DMS79 treated with DMSO at 0.1 percent for 48 hours (cell line): ENCODE measurements at regions not wholly inside any gene's neighbourhood (a gene's known extent, or its start where the extent isn't known, plus 50 kb on each side); places are given as distances from the start of the nearest gene placed in this dataset.
A peak's percentile ranks its signal among the peaks of the same experiment; 100 is the strongest.
"Not testable (repeated sequence)": the region's sequence is repeated elsewhere in the genome, so short reads cannot be mapped to it uniquely, and the experiment has no call there.

Experiments used
- DNase-seq: peaks from one replicate; lab custom pipeline; 2025; lab: John Stamatoyannopoulos, UW

GRCh38 chr2:239648607-239649006 lies 247.8 kb upstream of the HDAC4 start:
- no peak for DNase-seq

- no peak for DNase-seq
Measured at GRCh38 chr2:239647052-239647819, 246.4 kb upstream of the HDAC4 start.

DNA sequence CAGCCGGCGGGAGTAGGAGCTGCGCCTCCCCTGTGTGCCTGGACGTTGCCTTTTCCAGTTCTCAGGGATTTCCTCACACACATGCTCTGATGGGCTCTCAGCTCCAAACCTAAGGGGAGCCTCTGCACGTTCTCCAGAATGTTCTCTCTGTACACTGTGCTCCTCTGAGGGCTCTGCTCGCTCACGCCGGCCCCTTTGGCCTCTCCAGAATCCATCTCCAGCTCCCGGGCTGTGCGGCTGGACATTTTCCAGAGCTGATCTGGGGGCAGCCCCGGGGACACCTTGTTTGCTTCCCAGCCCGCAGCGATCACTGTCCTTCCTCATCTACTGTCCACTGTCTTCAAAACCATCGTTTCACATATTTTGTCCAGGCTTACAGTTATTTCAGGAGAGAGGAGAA lies 245.4 kb upstream of the HDAC4 start:
- no peak for DNase-seq

- not testable (repeated sequence) for DNase-seq
Measured at GRCh38 chr2:239644594-239644993, 243.8 kb upstream of the HDAC4 start.

DNA sequence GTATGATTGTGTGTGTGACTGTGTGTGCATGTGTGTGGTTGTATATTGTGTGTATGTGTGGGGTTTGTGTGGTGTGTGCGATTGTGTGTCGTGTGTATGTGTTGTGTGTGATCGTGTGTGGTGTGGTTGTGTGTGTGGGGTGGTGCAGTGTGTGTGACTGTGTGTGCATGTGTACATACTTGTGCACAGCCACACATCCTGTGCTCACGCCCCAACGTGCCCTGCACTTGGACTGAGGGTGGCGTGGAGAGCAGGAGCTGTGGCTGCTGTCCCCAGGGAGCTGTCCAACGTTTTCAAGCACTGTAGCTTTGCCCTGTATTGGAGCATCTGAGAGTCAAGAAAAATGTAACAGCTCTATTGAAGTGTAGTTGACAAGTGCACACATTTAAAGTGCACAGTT lies 243.2 kb upstream of the HDAC4 start:
- DNase-seq, result no peak

DNA sequence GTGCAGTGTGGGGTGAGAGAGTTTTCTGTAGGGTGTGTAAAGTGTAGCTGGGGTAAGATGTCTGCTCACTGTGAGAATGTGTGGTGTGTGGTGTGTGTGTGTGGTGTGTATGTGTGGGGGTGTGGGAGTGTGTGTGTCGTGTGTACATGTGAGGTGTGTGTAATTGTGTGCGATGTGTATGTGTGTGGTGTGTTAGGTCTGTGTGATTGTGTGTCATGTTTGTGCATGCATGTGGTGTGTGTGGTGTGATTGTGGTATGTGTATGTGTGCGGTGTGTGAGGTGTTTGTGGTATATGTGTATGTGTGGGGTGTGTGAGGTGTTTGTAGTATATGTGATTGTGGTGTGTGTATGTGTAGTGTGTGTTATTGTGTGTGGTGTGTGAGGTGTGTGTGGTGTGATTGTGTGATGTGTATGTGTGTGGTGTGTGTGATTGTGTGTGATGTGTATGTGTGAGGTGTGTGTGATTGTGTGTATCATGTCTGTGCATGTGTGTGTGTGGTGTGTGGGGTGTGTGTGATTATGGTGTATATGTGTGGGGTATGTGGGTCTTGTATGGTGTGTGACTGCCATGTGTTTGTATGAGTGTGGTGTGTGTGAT lies 241.7 kb upstream of the HDAC4 start:
- no peak for DNase-seq

DNA sequence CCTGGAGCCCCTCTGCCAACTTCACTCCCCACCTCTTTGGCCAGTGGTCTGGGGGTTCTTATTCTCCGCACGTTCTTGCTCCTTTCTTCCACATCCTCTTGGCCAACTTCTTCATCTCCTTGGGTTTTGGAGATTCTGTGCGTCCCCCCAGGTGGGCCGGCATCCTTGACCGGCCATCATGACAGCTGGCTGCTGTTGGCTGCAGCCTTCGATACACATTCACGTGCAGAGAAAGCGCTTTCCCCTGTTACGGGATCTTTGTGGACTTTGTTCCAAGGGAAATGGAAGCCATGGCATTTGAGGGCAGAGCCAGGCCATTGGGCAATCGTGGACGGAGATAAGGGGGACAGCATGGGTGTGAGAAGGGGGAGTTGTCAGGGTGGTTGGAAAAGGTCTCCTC lies 241.1 kb upstream of the HDAC4 start:
- DNase-seq, result not testable (repeated sequence)

DNA sequence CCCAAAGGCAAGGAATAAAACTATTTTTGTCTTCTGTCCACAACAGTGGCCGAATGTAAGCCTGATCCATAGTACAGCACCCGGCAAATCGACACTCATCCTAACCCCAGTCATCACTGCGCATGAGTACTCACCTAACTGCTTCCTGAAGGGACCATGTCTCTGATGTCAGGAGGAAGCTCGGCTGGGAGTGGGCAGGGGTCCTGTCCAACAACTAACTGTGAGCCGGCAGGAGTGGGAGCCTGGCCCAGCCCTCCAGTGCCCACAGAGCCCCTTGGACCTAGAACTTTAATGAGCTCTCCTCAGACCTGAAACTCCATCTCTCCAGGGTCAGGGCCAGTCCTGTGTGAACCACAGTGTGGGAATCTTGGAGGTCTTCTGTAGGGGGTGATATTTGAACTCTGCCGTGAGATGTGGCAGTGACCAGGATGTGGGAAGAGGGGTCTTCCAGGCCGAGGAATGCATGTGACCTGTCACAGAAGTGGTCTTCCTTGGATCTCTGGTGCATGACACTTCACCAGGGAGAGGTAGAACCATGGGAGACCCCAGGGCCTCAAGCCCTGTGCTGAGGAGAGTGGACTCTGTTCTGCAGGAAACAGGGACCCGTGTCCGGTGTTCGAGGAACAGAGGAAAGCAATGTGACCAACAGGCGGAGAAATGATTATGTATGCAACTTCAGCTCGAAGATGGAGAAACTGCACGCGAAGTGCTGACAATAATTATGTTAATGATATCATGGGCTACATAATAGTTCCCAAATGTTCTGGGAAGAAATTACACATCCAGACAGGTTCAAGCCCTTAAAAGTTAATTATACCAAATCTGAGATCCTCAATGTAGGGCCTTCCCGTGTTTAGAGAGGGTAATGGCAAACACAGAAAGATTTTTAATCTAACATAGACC lies 240.1 kb upstream of the HDAC4 start:
- peak; percentile 43 for DNase-seq

GRCh38 chr2:239640210-239640609 lies 239.4 kb upstream of the HDAC4 start:
- no peak for DNase-seq

DNA sequence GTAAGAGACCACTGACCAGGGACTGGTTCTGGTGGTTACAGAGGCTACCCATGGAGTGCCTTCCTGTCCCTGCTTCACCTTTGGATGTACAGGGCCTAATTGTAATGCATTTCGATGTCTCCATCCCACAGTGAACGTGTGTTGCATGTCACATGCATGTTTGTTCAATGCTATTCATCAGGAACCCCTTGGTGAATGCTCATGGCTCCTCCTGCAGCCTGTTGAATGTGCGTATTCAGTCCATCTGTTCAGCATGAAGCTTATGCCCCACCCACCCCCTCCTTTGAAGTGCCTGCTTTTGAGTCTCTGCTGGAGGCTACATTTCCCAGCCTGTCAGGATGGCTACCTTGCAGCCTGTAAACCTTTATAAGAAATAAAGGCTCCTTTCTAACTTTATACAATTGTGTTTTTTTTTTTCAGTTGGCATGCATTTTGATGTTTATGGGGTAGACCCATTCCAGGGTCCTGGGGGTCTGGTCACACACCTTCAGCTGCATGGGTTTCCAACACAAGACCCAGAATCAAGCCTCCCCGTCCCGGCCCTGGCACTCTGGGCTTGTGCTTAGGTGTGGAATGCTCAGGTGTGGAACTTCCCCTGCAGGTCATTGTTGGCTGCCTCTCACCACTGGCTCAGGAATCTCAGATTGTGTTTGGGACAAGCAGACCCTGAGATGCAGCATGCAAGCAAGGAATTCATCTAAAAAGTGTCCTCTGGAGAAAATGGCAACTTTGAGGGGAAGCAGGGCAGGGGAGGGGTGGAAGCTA lies 238.8 kb upstream of the HDAC4 start:
- no peak for DNase-seq

GRCh38 chr2:239638376-239638775 lies 237.6 kb upstream of the HDAC4 start:
- no peak for DNase-seq

GRCh38 chr2:239636808-239637207 lies 236.0 kb upstream of the HDAC4 start:
- DNase-seq, result no peak

- DNase-seq, result no peak
Measured at GRCh38 chr2:239634769-239635168, 233.9 kb upstream of the HDAC4 start.

GRCh38 chr2:239630618-239631286 lies 229.9 kb upstream of the HDAC4 start:
- DNase-seq, result no peak

DNA sequence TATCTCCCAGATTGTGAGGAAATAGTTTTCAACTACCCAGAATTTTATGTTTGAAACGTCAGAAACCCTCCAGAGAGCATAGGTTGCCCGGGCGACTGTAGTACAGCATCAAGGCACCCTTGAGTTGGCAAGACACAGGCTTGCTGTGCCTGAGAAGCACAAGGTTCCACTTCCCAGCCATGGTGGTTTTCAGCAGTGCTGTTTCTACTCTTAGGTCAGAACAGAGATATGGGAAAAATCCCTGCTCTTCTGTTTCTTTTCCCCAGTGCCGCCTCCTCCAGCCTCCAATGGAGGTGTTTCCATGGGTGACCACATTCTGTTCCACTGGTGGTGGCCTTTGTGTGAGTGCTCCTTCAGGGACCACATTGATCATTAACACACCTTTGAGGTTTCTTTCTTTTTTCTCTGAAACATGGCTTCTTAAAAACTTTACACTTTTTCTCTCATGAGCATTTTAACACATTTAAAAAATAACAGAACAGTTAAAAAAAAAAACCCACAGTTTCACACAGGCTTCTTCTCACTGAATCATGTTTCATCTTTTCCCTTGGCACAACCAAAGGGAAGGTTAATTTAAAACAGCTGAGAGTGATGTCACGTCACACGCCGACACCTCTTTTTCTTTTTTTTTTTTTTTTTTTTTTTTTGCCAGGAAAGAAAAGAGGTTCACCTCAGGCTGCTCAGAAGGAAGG lies 229.3 kb upstream of the HDAC4 start:
- no peak for DNase-seq

DNA sequence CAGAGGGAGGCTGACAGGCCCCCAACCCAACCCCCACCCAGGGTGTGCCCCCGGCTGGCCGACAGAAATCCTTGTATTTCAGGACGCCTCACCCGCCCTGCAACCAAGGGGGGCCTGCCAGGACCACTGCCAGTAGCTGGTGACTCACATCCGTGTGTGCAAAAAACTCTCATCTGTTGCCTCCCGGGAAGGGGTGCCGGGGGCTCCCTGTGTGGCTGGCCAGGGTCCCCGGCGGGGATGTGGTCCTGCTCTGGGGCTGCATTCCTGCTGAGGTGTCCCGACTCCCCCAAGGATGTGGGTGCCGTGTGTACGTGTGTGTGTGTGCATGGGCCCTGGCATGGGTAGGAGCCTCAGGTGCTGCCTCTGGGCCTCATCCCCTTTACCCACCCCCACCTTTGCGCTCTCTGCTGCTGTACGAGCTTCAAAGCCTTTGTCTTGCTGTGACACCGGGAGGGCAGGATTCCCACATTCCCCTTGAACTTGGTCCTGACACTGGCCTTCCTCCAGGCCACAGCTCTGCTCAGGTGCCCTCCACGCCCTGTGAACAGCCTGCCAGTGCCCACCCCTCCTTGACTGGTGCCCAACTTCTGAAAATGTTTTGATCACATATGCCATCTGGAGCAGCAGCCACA lies 226.3 kb upstream of the HDAC4 start:
- no peak for DNase-seq

- no peak for DNase-seq
Measured at GRCh38 chr2:239625971-239626734, 225.3 kb upstream of the HDAC4 start.

DNA sequence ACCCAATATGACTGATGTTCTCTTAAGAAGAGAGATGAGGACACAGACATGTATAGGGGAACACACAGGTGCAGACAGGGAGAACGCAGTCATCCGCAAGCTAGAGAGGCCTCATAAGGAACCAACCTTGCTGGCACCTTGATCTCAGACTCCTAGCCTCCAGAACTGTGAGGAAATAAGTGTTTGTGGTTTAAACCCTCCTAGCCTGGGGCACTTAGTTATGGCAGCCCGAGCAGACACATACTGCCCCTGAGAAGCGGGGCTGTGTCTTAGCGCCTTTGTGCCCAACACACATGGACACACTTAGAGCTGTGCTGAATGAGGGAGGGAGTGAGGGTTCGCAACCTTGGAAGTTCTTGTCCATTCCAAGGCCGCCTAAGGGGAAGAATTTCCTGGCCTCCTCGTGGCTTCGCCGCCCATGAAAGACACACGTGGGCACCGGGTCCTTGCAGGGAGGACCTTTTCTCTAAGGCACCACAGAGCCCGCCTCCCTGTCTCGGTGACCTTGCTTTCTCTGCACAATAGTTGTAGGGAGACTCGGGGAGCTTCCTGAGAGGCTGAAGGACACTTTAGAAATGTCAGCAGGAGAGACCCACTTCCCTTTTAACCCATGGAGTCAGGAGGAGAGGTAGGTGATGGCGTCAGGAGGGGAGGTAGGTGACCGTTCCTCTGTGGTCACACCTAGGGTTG lies 224.5 kb upstream of the HDAC4 start:
- no peak for DNase-seq

DNA sequence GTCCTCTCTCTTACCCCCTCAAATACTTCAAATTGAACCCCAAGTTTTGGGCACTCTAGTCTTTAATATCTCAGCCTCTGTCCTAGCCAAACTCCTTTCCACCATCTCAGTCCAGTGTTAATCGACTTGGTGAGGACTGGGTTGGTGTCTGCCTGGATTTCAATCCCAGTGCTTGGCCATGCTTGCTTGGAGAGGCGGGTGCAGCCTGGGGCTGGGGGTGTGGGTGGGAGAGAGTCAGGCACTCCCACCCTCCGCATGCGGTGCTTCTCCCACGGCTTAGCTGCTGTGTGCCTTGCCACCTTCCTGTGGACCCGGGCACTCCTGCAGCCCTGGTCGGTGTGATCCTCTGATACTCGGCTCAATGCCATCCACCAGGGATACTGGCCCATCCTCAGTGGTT lies 220.8 kb upstream of the HDAC4 start:
- DNase-seq, result no peak
